MM.1S (cell line): ENCODE measurements at regions not wholly inside any gene's neighbourhood (a gene's known extent, or its start where the extent isn't known, plus 50 kb on each side); places are given as distances from the start of the nearest gene placed in this dataset.

Experiments
- DNase-seq: peaks from one replicate; pipeline ENCODE4 v3.0.0-alpha.2; 2015
- H2AFZ ChIP-seq: fragments of 300-600 bp; sonication (generic); 2 replicates; pipeline ENCODE4 v1.6.0; 2016; ENCODE audit warnings: antibody characterized with exemption, low read length
- H3F3A ChIP-seq: fragments of 300-600 bp; sonication (generic); 2 replicates; pipeline ENCODE4 v1.6.1; 2016; ENCODE audit warnings: mild to moderate bottlenecking, antibody characterized with exemption, low read length, moderate library complexity, mixed read lengths; ENCODE audit not compliant: insufficient read depth
- H3K27ac ChIP-seq: fragments of 300-600 bp; sonication (generic); 2 replicates; pipeline ENCODE4 v1.5.1; 2016; ENCODE audit warnings: mild to moderate bottlenecking, low read length
- H3K27me3 ChIP-seq: fragments of 300-600 bp; sonication (generic); replicated peaks from 2 replicates; pipeline ENCODE4 v1.6.0; 2016; ENCODE audit warnings: low read length; ENCODE audit not compliant: insufficient read depth
- H3K36me3 ChIP-seq: fragments of 300-600 bp; sonication (generic); replicated peaks from 2 replicates; pipeline ENCODE4 v1.6.1; 2016; ENCODE audit warnings: mild to moderate bottlenecking, low read length, mixed read lengths; ENCODE audit not compliant: insufficient read depth
- H3K4me1 ChIP-seq: fragments of 300-600 bp; sonication (generic); 2 replicates; pipeline ENCODE4 v1.6.1; 2016; ENCODE audit warnings: low read length, mixed read lengths
- H3K4me2 ChIP-seq: fragments of 300-600 bp; sonication (generic); 2 replicates; pipeline ENCODE4 v1.6.0; 2016; ENCODE audit warnings: low read depth, low read length
- H3K4me3 ChIP-seq: fragments of 300-600 bp; sonication (generic); 2 replicates; pipeline ENCODE4 v1.5.1; 2016; ENCODE audit warnings: low read length, mixed read lengths
- H3K79me2 ChIP-seq: fragments of 300-600 bp; sonication (generic); 2 replicates; pipeline ENCODE4 v1.6.1; 2016; ENCODE audit warnings: mixed run types, low read length, mixed read lengths
- H3K9ac ChIP-seq: fragments of 300-600 bp; sonication (generic); 2 replicates; pipeline ENCODE4 v1.6.1; 2016; ENCODE audit warnings: low read length, mixed read lengths
- H3K9me2 ChIP-seq: fragments of 300-600 bp; sonication (generic); replicated peaks from 2 replicates; pipeline ENCODE4 v1.6.1; 2016; ENCODE audit warnings: mild to moderate bottlenecking, low read length, mixed read lengths; ENCODE audit not compliant: insufficient read depth
- H3K9me3 ChIP-seq: fragments of 300-600 bp; sonication (generic); replicated peaks from 2 replicates; pipeline ENCODE4 v1.6.1; 2016; ENCODE audit warnings: mild to moderate bottlenecking, low read length, mixed read lengths; ENCODE audit not compliant: insufficient read depth
- H4K20me1 ChIP-seq: fragments of 300-600 bp; sonication (generic); 2 replicates; pipeline ENCODE4 v1.6.1; 2016; ENCODE audit warnings: mild to moderate bottlenecking, low read length, moderate library complexity, mixed read lengths; ENCODE audit not compliant: insufficient read depth
- CTCF ChIP-seq: fragments of 300-600 bp; sonication (generic); IDR thresholded peaks from 2 replicates; pipeline ENCODE4 v1.5.1; 2016; ENCODE audit warnings: antibody characterized with exemption, low read length, mixed read lengths
- EZH2 ChIP-seq: fragments of 300-600 bp; sonication (generic); optimal IDR thresholded peaks from 2 replicates; pipeline ENCODE3; 2017; ENCODE audit warnings: low read depth, mild to moderate bottlenecking, antibody characterized with exemption, low read length, mixed read lengths
- EZH2phosphoT487 ChIP-seq: fragments of 300-600 bp; sonication (generic); IDR thresholded peaks from 2 replicates; pipeline ENCODE4 v1.6.1; 2018; ENCODE audit warnings: antibody characterized with exemption, low read length

DNA sequence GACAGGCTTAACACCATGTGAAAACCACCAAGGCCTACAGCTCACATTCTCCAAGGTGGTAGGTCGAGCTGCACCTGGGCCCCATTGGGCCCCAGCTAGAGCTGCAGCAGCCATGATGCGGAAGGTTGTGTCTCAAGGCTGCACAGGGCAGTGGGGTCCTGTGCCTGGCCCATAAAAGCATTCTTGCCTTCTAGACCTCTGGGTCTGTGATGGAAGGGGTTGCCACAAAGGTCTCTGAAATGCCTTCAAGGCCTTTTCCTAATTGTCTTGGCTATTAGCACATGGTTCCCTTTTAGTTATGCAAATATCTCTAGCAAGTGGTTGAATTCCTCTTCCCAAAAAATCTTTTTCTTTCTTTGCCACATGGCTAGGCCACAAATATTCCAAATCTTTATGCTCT, 52.5 kb upstream of the C11orf58 start:
- no peaks in the 10 kb centered on the region for H3K9me2 ChIP-seq
- H3K27me3 ChIP-seq, result no peaks in the 10 kb centered on the region
- H3F3A ChIP-seq, result no peaks in the 10 kb centered on the region
- no peak overlapping the region for H3K9ac ChIP-seq
- no peak for DNase-seq
- H3K9me3 ChIP-seq, result no peaks in the 10 kb centered on the region
- H3K4me2 ChIP-seq, result no peak overlapping the region
- H2AFZ ChIP-seq, result no peak overlapping the region
- no peaks in the 10 kb centered on the region for H4K20me1 ChIP-seq
- H3K79me2 ChIP-seq, result no peaks in the 10 kb centered on the region
- no peaks in the 10 kb centered on the region for H3K36me3 ChIP-seq
- H3K4me1 ChIP-seq, result no peaks in the 10 kb centered on the region
- H3K27ac ChIP-seq, result no peak overlapping the region
- H3K4me3 ChIP-seq, result no peak overlapping the region
- TF ChIP-seq EZH2phosphoT487 (no peak), CTCF (no peak), EZH2 (no peak)

GRCh38 chr11:16678466-16679116, 59.9 kb upstream of the C11orf58 start:
- Histone ChIP-seq H3K9me3 (no peaks in the 10 kb centered on the region), H3K36me3 (no peaks in the 10 kb centered on the region), H4K20me1 (no peaks in the 10 kb centered on the region), H3K27ac (no peak overlapping the region), H3K27me3 (no peaks in the 10 kb centered on the region), H3K4me1 (no peaks in the 10 kb centered on the region), H3K79me2 (no peaks in the 10 kb centered on the region), H3F3A (no peaks in the 10 kb centered on the region), H3K9me2 (no peaks in the 10 kb centered on the region), H2AFZ (no peak overlapping the region), H3K4me2 (no peak overlapping the region), H3K9ac (no peak overlapping the region), H3K4me3 (no peak overlapping the region)
- no peak for DNase-seq
- no peak for TF ChIP-seq EZH2
- TF ChIP-seq CTCF, result no peak
- no peak for TF ChIP-seq EZH2phosphoT487

DNA sequence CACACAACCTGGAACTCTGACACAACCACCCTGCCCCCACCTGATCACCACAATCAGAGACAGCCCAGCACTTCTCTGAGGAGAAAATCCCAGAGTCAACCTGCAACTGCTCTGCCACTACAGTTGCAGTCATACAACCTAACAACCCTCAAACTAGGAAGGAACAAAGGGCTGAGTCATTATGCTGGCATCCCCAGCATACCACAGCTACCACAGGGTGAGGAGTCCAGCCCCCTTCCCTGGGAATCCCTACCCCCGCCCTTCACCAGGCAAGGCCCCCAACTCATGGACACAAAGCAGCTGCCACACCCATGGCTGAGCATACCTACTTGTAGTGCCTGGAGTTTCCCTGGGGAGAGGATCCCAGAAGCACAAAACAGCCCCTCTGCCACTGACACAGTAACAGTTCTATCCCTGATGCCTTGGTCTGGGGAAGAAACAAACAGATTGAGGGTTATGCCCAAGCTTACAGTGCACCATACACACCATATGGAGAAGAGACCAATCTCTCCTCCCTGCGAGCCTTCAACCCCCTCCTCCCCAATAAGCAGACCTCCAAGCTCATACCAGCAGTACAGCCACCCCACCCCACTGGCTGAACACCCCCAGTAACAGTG, 68.5 kb upstream of the C11orf58 start:
- Histone ChIP-seq H3K79me2 (no peaks in the 10 kb centered on the region), H3K4me2 (no peak overlapping the region), H3K9me2 (no peaks in the 10 kb centered on the region), H3K9ac (no peak overlapping the region), H4K20me1 (no peaks in the 10 kb centered on the region), H3K4me1 (no peaks in the 10 kb centered on the region), H3K36me3 (no peaks in the 10 kb centered on the region), H2AFZ (no peak overlapping the region), H3K27ac (no peak overlapping the region), H3K4me3 (no peak overlapping the region), H3K9me3 (no peaks in the 10 kb centered on the region), H3F3A (no peaks in the 10 kb centered on the region), H3K27me3 (no peaks in the 10 kb centered on the region)
- TF ChIP-seq EZH2 (no peak), CTCF (no peak), EZH2phosphoT487 (no peak)
- DNase-seq, result no peak
